NCI-H2196 treated with DMSO at 0.1 percent for 48 hours (cell line): ENCODE measurements at regions not wholly inside any gene's neighbourhood (a gene's known extent, or its start where the extent isn't known, plus 50 kb on each side); places are given as distances from the start of the nearest gene placed in this dataset.

ENCODE experiments used
- DNase-seq: peaks from one replicate; lab custom pipeline; 2025; ENCODE audit not compliant: unreplicated experiment; lab: John Stamatoyannopoulos, UW

DNA sequence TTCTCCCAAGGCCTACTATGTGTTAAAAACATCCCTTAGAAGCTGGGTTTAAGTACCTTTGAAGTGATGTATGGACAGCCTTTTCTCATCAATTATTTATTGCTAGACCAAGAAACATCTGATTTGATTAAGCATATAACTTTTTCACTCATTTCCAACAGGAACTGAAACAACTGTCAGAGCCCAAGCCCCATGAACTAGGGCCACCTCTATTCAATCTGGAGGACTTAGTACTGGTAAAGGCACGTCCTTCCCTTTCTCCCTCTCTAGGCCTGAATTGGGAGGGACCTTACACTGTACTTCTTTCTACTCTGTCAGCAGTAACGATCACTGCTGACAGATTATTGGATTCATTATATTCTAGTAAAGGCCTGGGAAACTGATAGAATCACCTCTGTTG is 612.0 kb upstream of the CDH8 start:
- no peak for DNase-seq

DNA sequence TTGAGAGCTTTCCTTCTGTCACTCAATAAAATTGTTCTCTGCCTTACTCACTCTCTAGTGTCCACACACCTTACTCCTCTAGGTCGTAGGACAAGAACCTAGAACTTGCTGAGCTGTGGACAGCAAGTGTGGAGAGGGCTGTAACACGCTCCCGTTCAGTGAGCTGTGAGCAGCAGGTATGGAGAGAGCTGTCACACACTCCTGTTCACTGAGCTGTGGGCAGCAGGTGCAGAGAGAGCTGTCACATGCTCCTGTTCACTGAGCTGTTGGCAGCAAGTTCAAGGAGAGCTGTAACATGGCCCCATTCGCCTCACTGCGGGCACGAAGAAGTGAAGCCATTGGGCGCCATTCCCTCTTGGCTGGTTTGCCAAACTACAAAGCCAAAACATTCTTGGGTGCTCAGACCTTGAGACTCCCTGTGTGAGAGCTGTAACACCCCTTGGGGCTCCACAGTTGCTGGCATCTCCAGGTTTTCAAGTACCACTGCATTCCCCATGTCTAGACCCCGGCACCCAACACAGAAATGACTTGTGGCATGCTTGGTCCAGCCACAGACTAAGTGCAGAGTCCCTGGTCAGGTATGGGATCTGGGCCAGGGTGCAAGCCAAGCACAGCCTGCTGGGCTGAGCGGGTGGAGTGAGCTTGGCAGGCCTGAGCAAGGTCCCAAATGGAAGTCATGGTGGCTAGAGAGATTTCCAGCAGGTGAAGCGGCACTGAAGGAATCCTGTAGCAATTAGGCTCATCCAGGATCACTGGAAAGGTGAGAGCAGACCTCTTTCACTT is 608.0 kb upstream of the CDH8 start:
- DNase-seq: no peak

DNA sequence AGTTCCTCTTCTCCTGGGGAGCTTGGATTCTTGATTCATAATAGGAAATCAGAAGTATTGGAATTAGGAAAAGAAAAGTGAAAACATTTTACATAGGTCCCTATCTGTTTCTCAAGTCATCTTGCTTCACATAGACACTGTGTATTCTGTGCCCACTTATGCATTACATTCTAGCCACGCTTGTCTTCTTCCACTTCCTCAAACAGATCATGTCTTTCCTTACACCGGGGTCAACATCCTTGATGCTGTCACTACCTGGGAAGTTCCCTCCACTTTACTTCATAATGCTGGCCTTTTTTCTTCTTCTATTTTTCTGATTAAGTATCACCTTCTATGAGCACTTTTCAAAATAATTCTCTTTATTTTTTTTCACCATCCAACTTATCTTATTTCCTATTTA is 606.4 kb upstream of the CDH8 start:
- no peak for DNase-seq

DNA sequence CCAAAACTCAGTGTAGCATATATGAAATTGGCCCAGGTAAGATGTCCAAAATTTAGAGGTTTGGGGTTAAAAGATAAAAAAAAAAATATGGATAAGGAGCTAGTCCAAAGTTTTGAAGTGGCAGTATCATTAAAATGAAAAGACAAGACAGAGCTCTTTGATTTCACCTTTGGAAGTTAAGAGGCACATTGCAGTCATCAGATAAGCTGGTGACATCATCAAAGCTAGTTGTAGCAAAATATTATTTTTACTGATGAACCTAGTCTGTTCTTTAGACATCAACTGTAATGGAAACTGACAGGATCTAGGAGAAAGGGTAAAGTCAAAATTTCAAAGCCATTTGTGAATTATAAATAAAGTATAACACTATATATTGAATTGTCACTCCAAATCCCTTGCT is 603.7 kb upstream of the CDH8 start:
- DNase-seq: no peak

DNA sequence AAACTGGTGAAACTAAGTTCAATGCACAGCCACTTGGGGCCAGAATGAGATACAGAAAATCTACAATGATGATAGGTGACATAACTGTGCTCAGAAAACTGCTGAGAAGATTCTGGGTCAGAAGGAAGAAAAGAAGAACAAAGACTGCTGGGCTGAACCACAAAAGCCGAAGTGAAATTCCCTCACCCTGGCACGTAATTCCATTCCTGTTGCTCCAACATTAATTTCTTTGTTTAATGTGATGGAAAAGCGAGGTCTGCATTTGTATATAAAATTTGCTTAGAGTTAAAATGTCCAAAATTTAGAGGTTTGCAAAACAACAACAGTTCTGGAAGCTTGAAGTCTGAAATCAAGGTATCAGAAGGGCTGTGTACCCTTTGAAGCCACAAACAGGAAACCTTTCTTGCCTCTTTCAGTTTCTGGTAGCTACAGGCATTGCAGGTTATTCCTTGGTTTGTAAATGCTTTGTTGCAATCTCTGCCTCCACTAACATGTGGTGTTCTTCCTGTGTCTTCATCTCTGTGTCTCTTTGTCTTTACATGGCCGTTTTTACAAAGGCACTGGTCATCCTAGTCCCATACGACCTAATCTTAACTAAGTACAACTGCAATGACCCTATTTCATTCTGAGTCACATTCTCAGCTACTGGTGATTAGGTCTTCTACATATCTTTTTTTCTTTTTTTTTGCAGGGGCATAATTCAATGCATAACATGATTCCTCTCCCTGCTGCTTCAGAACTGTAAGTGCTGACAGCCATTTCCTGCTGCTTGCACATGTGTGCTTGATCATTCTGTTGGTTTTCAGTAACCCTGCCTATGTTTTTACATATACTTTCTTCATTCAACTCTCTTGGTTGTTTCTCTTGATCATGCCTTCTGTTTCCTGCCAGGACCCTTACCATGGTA is 603.0 kb upstream of the CDH8 start:
- no peak for DNase-seq

DNA sequence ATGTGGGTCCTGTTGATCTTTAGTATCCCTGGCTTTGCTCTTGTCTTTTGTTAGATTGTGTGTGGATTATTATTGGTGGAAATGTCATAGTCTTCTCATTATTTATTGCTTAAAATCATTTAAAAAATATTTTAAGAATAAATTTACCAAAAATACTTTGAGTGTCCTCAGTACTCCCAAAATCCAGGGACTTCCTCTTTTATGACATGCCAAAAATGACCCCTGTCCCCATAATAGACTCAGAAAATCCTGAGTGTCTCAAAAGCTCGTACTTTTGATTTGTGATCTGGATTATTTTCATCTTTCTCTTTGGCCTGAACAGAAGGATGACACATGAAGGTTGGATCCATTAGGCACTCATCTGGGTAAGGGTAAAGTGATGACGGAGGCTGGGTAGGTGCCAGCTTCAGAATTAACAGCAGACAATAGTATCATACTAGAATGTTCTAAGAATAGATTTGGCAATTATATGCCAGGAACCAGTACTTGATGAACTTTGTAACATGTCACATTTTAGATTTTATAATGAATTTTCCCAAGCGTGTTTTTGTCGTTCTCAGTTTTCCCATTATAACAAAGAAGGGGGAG is 602.2 kb upstream of the CDH8 start:
- DNase-seq: no peak

DNA sequence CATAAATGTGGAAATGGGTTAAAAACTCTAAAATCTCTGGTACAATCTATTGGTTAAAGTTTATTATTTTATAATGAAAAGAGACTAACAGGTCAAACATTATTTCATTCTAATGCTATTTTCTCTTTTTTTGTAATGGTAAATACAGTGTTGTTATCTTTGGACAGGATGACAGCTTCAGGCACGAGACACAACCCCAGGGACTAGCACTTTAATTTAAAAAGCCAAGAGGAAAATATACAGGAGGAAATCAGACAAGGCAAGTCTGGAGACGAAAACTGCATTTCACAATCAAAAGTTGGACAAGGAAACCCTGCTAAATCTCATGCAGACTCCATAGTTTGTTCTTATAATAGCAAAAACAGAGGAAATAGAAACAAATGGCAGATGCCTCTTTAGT is 589.1 kb upstream of the CDH8 start:
- no peak for DNase-seq

DNA sequence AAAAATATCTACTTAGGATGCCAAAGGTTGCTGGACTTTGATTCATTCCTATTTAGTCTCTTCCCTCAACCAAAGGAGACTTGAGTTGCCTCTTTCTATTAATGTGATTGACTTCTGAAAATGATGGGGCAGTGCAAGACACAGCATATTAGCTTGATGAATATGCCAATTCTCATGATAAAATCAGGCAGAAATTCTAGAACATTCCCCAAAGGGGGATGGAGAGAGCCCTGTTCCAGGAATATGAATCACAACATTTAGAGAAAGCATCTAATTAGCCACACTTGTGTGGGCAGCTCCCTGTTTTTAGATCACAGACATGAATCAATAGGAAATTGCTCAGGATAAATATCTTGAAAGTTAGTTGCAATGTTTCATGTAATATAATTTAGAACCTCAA is 584.0 kb upstream of the CDH8 start:
- DNase-seq: no peak

DNA sequence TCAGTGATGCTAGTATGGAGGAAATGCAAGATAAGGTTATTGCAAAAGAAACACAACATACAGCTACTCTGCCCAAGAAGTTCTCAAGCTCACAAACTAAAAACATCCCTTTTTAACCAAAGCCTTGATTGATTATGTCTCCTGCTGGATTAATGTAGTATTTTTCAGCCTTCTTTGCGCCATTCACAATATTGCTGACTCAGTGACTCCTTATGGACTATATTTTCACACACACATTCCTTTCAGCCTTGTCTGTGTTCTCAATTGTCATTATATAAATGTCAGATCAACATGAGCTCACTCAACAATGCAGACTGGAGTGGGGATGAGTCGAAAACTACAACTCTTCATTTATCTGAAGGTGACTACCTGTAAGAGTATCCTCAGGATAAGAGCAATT is 579.3 kb upstream of the CDH8 start:
- no peak for DNase-seq

DNA sequence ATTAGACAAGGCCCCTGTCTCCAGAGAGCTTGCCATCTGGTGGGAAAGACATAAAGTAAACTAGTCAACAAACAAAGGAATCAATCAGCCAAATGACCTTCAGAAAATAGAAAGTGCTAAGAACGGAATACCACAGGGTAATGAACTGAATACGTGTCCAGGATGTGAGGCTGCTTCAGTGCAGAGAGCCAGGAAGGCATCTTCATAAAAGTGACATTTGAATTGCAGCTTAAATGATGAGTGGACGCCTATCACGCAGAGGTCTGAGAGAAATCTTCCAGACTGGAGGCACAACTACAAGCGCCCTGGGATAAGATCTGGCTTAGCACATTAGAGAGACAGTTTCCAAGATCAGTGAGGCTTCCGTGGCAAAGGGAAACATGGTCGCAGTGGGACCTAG is 574.1 kb upstream of the CDH8 start:
- no peak for DNase-seq

DNA sequence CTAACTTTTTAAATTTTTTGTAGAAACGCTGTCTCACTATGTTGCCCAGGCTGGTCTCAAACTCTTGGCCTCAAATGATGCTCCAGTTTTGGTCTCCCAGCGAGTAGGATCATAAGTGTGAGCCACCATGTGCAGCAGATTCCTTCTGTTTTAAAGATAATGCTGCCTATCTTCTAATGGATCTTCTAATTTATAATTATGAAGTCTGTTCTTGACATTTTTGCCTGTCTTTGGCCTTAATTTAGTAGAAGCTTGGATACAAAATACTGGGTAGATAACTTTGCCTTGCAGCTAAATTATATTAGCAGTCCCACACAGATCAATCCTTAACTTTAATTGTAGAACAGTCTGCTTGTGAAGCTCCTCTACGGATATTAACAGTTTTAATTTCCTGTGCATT is 566.6 kb upstream of the CDH8 start:
- DNase-seq: no peak

DNA sequence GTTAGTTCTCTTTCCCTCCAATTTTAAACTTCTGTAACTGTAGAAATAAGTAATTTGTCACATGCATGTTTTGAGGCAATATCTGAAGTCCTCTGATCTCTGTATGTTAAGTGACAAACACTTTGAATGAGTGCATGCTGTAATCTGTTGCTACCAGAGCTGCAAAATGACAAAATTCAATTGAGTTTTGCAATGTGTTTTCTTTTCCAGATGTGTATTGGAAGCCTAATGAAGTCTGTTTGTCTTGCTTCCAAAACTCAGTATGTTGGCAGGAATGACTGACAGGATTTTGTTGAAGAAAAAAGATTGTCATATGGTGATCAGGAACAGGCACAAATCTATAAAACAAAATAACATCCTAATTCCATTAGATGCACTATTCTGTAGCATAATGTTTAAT is 561.6 kb upstream of the CDH8 start:
- no peak for DNase-seq

DNA sequence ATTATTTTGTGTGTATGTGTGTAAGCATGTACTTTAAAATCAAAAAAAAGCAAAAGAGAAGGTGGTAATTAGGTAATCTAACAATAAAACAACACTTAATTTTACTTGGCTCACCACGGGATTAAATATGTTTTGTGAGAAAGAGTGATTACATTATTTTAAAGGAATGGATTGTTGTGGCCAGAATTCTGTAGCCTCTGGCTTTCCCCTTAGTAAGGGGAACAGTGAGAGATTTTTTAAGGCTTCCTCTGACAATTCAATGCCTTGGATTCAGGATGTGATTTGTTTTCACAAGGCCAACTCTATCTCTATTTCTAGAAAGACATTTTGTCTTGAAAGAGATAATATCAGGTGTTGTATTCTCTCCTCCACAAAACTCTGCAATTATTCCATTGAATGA is 560.3 kb upstream of the CDH8 start:
- no peak for DNase-seq

DNA sequence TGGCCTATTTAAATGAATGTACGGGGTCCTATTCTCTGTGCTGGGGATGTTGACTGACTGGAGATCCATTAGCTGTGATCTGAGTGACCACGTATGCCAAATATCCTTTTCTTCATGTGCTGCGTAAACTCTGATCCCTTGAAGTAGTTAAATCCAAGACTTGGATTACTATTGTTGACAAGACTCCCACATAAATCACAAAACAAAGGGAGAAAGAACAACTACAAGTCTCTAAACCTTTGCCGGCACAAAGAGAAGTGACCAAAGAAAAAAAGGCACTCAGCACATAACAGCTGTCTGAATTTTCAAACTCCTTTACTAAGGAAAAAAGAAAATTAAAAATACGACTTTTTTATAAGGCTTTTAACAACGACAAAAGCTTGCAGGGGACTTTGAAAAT is 559.9 kb upstream of the CDH8 start:
- DNase-seq: no peak

DNA sequence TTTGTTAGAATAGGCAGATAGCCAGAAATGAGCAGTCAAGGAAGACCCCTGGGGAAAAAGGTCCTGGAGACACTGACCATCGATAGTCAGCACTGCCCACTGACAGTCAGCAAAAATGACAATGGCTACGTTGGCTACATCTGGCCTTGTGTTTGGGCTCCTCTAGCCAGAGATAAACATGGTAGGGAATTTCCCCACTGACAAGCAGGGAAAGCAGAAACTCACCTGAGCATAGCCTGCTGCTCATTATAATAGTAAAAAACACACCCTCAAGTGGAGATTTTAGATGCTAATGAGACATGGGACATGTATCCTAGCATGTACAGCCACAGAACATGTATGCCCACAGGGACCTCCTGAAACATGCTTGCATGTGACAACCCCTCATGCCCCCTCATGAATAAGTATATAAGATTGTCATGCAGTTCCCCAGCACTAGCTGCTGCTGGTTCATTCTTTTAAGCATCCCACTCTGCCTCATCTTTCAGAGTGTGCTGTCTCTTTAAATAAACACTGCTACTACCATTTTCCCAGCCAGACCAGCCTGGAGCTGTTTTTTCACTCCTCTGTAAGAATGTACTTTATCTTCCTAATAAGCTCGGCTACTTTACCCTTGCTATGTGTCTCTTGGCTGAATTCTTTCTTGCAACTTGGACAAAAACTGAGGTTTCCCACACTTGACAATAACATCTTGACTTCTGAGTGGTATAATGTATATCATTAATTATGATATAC is 550.1 kb upstream of the CDH8 start:
- DNase-seq: no peak

DNA sequence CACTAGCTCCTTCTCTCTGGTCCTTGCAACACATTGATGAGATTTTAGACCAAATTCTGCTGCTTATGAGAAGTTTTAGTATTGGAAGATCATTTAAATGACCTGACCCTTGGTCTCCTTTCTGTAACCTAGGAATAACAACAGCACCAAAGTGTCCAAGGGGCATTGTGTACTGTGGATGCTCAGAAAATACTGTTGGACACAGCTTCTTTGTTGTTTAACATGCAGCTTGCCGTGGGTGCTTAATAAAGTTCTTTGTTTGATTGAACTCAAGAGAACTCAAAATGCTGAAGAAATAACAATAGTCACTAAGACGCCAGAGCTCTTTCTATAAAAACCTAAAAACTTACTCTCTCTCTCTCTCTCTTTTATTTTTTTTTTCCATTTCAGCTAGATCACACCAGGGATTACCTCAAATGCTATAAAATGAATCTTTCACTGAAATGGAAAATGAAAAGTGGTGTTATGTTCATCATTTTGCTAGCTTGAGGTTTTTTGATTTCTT is 548.9 kb upstream of the CDH8 start:
- no peak for DNase-seq

DNA sequence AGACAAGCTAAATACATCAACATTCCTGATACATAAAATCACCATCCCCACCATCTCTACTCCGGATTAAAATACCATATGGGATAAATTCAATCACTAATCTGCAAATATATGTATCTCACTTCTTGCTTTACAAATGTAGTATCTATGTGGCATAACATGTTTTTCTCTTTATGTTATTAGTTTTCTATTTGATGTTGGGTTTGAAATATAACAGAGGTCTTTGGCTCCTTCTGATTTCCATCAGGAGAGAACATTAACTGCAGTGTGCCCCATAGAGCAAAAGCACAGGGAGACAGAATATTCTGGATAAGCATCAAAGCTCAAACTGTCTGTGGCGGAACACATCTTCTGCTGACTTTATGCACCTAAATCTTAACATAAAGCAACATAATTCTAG is 547.2 kb upstream of the CDH8 start:
- DNase-seq: no peak

DNA sequence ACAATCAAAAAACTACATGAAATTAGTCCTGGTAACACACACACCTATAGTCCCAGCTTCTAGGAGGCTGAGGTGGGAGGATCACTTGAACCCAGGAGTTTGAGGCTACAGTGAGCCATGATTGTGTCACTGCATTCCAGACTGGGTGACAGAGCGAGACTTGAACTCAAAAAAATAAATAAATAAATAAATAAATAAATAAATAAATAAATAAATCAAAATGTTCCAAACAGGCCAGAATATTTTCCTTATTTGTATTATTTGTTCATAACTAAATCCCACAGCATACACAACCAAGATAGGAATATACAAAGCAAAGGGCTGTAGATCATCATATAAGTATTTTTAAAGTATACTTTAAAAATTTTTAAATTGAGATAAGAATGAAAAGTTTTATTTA is 537.2 kb upstream of the CDH8 start:
- no peak for DNase-seq

DNA sequence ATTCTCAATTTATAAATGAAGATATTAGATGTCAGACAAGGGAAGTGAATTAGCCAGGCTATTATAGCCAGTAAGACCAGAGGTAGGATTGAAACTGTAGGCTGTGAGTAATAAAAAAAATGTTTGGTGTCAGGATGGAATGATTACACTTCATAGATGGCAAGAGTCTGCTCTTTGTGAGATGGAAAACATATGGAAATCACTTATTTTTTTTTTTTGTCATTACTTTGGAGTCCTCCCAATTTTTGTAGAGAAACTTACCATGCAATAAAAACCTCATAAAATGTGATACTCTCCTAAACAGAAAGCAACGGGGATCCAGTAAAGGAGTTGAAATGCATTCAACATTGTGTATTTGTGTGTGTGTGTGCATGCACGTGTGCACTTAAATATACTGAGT is 532.7 kb upstream of the CDH8 start:
- no peak for DNase-seq

DNA sequence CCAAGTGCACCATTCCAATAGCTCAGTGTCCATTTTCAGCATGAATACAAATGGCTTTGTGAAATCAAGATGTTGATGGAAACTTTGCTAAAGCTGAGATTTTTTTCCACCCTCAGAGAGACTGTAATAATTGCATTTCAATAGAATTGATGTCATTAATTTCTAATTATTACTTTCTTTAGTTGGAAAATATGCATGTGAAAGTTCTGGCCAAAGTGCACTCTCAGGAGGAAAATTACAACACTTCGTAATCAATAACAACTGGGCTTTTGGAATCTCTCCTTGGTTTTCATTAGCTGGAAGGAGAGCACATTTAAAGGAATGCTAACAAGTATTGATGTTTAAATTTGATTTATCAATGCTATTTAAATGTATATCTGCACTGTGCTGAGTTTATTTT is 529.5 kb upstream of the CDH8 start:
- no peak for DNase-seq

DNA sequence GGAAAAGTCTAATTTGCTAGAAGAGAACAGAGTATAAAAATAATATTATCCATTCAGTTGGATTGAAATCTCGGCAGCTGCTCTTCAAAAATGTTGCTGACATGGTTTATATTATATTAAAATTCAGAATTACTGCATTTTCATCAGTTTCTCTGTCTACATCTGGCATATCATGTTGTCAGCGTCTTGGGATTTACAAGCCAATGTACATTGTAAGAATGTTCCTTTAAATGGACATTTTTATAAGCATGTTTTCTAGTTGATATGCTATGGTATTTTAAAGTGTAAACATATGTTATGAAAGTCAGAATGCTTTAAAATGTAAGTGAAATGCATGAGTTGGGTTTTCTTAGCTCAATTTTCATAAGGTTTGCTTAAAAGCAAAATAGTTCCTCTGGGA is 528.1 kb upstream of the CDH8 start:
- DNase-seq: no peak
